Nephron progenitor cell (in vitro differentiated cells): ENCODE measurements at regions not wholly inside any gene's neighbourhood (a gene's known extent, or its start where the extent isn't known, plus 50 kb on each side); places are given as distances from the start of the nearest gene placed in this dataset.
A peak's percentile ranks its signal among the peaks of the same experiment; 100 is the strongest.
"Not testable (repeated sequence)": the region's sequence is repeated elsewhere in the genome, so short reads cannot be mapped to it uniquely, and the experiment has no call there.

Source experiments
- DNase-seq: peaks from one replicate; pipeline ENCODE4 v3.0.0; 2021
- H3K27ac Mint-ChIP-seq: 2 replicates; pipeline ENCODE4 v1.8.0; 2021; ENCODE audit warnings: mild to moderate bottlenecking, moderate library complexity, mixed read lengths
- H3K27me3 Mint-ChIP-seq: 2 replicates; pipeline ENCODE4 v1.8.0; 2021; ENCODE audit warnings: mild to moderate bottlenecking, low read depth, mixed read lengths; ENCODE audit not compliant: poor library complexity
- H3K36me3 Mint-ChIP-seq: 2 replicates; pipeline ENCODE4 v1.8.0; 2021; ENCODE audit warnings: low read depth, mixed read lengths
- H3K4me1 Mint-ChIP-seq: 2 replicates; pipeline ENCODE4 v1.8.0; 2021; ENCODE audit warnings: mixed read lengths
- H3K4me3 Mint-ChIP-seq: 2 replicates; pipeline ENCODE4 v1.8.0; 2021; ENCODE audit warnings: mild to moderate bottlenecking, moderate library complexity, mixed read lengths
- H3K9me3 Mint-ChIP-seq: 2 replicates; pipeline ENCODE4 v1.8.0; 2021; ENCODE audit warnings: mild to moderate bottlenecking, moderate library complexity, mixed read lengths
- CTCF ChIP-seq: fragments of 200-600 bp; sonication (generic); IDR thresholded peaks from 2 replicates; pipeline ENCODE4 v1.5.0; 2021; ENCODE audit warnings: antibody characterized with exemption

GRCh38 chr19:20367811-20368294 lies 197.7 kb downstream of the ZNF737 start:
- peaks cover 13% of the 10 kb centered on the region for H3K27me3 Mint-ChIP-seq
- TF ChIP-seq CTCF = no peak
- peak; percentile 6 for DNase-seq
- H3K9me3 Mint-ChIP-seq = peaks cover 62% of the 10 kb centered on the region
- peaks cover 55% of the 10 kb centered on the region for H3K36me3 Mint-ChIP-seq
- peak overlapping the region; percentile 35 for H3K4me3 Mint-ChIP-seq
- peak overlapping the region; percentile 95 for H3K27ac Mint-ChIP-seq
- H3K4me1 Mint-ChIP-seq = peaks cover 62% of the 10 kb centered on the region

GRCh38 chr19:20365146-20365545 lies 198.1 kb downstream of the ZNF486 start:
- peaks cover 51% of the 10 kb centered on the region for H3K36me3 Mint-ChIP-seq
- no peak for DNase-seq

GRCh38 chr19:20359933-20360720 lies 193.1 kb downstream of the ZNF486 start:
- Mint-ChIP-seq H3K9me3 (peaks cover 62% of the 10 kb centered on the region), H3K27ac (no peak overlapping the region), H3K4me3 (no peak overlapping the region), H3K27me3 (peaks cover 7% of the 10 kb centered on the region), H3K36me3 (peaks cover 71% of the 10 kb centered on the region), H3K4me1 (peaks cover 29% of the 10 kb centered on the region)
- no peak for TF ChIP-seq CTCF
- DNase-seq = no peak

More at GRCh38 chr19:20365146-20365545, 198.1 kb downstream of the ZNF486 start:
- Mint-ChIP-seq H3K9me3 (peaks cover 62% of the 10 kb centered on the region), H3K27me3 (peaks cover 10% of the 10 kb centered on the region), H3K4me3 (no peak overlapping the region), H3K4me1 (peaks cover 58% of the 10 kb centered on the region), H3K27ac (peak overlapping the region; percentile 11)
- no peak for TF ChIP-seq CTCF

DNA sequence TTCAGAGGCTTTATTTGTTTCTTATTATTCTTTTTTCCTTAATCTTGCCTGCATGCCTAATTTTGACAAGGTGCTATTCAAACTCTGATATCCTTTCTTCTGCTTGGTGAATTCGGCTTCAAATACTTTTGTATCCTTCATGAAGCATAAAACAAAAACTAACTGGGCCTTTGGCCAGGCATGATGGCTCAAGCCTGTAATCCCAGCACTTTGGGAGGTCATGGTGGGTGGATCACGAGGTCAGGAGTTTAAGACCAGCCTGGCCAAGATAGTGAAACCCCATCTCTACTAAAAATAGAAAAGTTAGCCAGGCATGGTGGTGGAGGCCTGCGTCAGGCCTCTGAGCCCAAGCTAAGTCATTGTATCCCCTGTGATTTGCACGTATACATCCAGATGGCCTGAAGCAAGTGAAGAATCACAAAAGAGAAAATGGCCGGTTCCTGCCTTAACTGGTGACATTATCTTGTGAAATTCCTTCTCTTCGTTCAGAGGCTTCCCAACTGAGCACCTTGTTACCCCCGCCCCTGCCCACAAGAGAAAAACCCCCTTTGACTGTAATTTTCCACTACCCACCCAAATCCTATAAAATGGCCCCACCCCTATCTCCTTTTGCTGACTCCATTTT lies 191.9 kb downstream of the ZNF486 start:
- H3K27ac Mint-ChIP-seq = not testable (repeated sequence)

DNA sequence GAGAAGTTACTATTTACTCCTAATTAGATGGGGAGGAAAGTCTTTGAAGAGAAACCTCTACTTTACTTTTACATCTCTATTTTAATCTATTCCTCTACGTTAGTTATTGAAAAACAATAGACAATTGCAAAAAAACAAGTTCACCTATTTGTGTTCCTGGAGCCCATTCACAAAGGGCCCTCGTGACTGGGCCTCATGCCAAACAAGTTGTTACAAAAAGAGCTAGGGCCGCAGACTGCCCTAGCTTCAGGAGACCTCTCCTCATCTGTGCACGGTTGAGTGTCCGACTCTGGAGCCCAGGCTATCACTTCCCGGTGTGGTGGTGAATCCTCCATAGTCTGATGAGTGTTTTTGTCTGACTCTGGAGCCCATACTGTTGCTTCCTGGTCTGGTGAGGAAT lies 190.9 kb downstream of the ZNF486 start:
- H3K4me3 Mint-ChIP-seq = no peak overlapping the region

More for the DNA sequence above, 191.9 kb downstream of the ZNF486 start:
- H3K4me3 Mint-ChIP-seq, DNase-seq, H3K27me3 Mint-ChIP-seq: not testable (repeated sequence)
- peaks cover 21% of the 10 kb centered on the region for H3K4me1 Mint-ChIP-seq
- H3K36me3 Mint-ChIP-seq = peaks cover 69% of the 10 kb centered on the region
- peaks cover 64% of the 10 kb centered on the region for H3K9me3 Mint-ChIP-seq

More for the DNA sequence above, 190.9 kb downstream of the ZNF486 start:
- no peak for DNase-seq
- Mint-ChIP-seq H3K27ac (no peak overlapping the region), H3K9me3 (peaks cover 59% of the 10 kb centered on the region), H3K4me1 (peaks cover 11% of the 10 kb centered on the region), H3K27me3 (no peaks in the 10 kb centered on the region), H3K36me3 (peaks cover 59% of the 10 kb centered on the region)
- TF ChIP-seq CTCF = no peak
